ENCODE measurements at regions not wholly inside any gene's neighbourhood (a gene's known extent, or its start where the extent isn't known, plus 50 kb on each side); places are given as distances from the start of the nearest gene placed in this dataset.

GRCh38 chr18:30386624-30387023 lies 655.9 kb downstream of the DSC3 start:
- Mint-ChIP-seq H3K9me3 (peaks cover 7% of the 10 kb centered on the region), H3K27ac (no peak overlapping the region), H3K4me3 (no peak overlapping the region), H3K4me1 (no peaks in the 10 kb centered on the region), H3K36me3 (ENCODE audit: low read depth) (no peaks in the 10 kb centered on the region), H3K27me3 (no peaks in the 10 kb centered on the region)
- DNase-seq (no peak), ATAC-seq (ENCODE audit: low read depth) (no peak)
- CTCF ChIA-PET = no interaction called here
- intact Hi-C loops (cut with micrococcal nuclease) = no loop called here
- POLR2A ChIA-PET = no interaction called here
- no peak for TF ChIP-seq CTCF (IDR thresholded peaks at IDR 0.05)

DNA sequence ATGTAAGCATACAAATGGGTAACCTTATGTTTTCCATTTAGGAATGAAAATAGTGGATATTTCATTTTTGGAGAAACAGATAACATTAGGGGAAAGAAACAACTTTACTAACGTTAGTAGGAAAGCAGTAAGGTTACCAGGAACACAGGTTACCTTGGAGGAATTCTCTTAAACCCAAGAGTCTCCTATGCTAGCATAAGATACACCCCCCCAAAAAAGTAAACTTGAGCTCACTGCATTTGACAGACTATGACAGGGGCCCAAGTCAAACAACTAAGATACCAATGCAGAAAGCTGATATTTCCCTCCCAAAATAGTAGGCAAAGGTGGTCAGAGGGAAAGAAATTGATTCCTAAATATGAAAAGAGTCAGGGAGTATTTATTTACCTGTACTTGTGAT lies 656.9 kb downstream of the DSC3 start:
- H3K27ac Mint-ChIP-seq = no peak overlapping the region
- intact Hi-C loops (cut with micrococcal nuclease) = no loop called here
- CTCF ChIA-PET = no interaction called here
- H3K27me3 Mint-ChIP-seq = no peaks in the 10 kb centered on the region
- peaks cover 8% of the 10 kb centered on the region for H3K9me3 Mint-ChIP-seq
- H3K4me1 Mint-ChIP-seq = no peaks in the 10 kb centered on the region
- H3K36me3 Mint-ChIP-seq (ENCODE audit: low read depth) = no peaks in the 10 kb centered on the region
- DNase-seq = no peak
- POLR2A ChIA-PET = no interaction called here
- TF ChIP-seq CTCF (IDR thresholded peaks at IDR 0.05) = no peak
- no peak overlapping the region for H3K4me3 Mint-ChIP-seq
- ATAC-seq (ENCODE audit: low read depth) = no peak

DNA sequence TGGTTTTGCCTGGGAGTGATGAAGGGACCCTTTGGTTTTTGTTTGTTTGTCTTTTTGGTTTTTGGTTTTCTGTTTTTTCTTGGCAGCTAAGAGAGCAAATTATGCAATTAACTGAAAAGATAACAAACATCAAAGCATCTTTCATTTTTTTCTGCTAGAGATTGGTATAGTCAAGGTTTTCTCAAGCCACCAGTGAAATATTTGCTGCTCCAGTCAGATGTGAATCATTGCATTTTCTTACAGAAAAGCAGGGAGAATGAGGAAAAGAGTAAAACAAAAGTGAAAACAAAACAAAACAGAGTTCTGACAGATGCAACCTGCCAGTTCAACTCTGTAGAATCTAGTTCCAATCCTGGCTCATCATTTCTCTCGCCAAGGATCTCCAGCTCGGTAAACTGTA lies 660.7 kb downstream of the DSC3 start:
- Mint-ChIP-seq H3K27ac (no peak overlapping the region), H3K36me3 (ENCODE audit: low read depth) (no peaks in the 10 kb centered on the region), H3K4me3 (no peak overlapping the region), H3K4me1 (no peaks in the 10 kb centered on the region), H3K27me3 (no peaks in the 10 kb centered on the region), H3K9me3 (peaks cover 8% of the 10 kb centered on the region)
- ATAC-seq (ENCODE audit: low read depth) = no peak
- POLR2A ChIA-PET = no interaction called here
- intact Hi-C loops (cut with micrococcal nuclease) = no loop called here
- CTCF ChIA-PET = no interaction called here
- no peak for TF ChIP-seq CTCF (IDR thresholded peaks at IDR 0.05)
- no peak for DNase-seq

- ChIA-PET POLR2A (no interaction called here), CTCF (no interaction called here)
- Mint-ChIP-seq H3K27me3 (no peaks in the 10 kb centered on the region), H3K27ac (no peak overlapping the region), H3K36me3 (ENCODE audit: low read depth) (no peaks in the 10 kb centered on the region), H3K4me1 (no peaks in the 10 kb centered on the region), H3K4me3 (no peak overlapping the region), H3K9me3 (peaks cover 11% of the 10 kb centered on the region)
- intact Hi-C loops (cut with micrococcal nuclease) = no loop called here
- ATAC-seq (ENCODE audit: low read depth) (no peak), DNase-seq (no peak)
- no peak for TF ChIP-seq CTCF (IDR thresholded peaks at IDR 0.05)
Observed at GRCh38 chr18:30378097-30378496, 664.4 kb downstream of the DSC3 start.

- Mint-ChIP-seq H3K27ac (no peak overlapping the region), H3K36me3 (ENCODE audit: low read depth) (no peaks in the 10 kb centered on the region), H3K27me3 (no peaks in the 10 kb centered on the region), H3K9me3 (peaks cover 11% of the 10 kb centered on the region), H3K4me3 (no peak overlapping the region), H3K4me1 (no peaks in the 10 kb centered on the region)
- DNase-seq (no peak), ATAC-seq (ENCODE audit: low read depth) (no peak)
- TF ChIP-seq CTCF (IDR thresholded peaks at IDR 0.05) = no peak
- intact Hi-C loops (cut with micrococcal nuclease) = no loop called here
- CTCF ChIA-PET = no interaction called here
- POLR2A ChIA-PET = no interaction called here
Observed at GRCh38 chr18:30376515-30376914, 666.0 kb downstream of the DSC3 start.
